ENCODE measurements at regions not wholly inside any gene's neighbourhood (a gene's known extent, or its start where the extent isn't known, plus 50 kb on each side); places are given as distances from the start of the nearest gene placed in this dataset.
"Not testable (repeated sequence)": the region's sequence is repeated elsewhere in the genome, so short reads cannot be mapped to it uniquely, and the experiment has no call there.

DNA sequence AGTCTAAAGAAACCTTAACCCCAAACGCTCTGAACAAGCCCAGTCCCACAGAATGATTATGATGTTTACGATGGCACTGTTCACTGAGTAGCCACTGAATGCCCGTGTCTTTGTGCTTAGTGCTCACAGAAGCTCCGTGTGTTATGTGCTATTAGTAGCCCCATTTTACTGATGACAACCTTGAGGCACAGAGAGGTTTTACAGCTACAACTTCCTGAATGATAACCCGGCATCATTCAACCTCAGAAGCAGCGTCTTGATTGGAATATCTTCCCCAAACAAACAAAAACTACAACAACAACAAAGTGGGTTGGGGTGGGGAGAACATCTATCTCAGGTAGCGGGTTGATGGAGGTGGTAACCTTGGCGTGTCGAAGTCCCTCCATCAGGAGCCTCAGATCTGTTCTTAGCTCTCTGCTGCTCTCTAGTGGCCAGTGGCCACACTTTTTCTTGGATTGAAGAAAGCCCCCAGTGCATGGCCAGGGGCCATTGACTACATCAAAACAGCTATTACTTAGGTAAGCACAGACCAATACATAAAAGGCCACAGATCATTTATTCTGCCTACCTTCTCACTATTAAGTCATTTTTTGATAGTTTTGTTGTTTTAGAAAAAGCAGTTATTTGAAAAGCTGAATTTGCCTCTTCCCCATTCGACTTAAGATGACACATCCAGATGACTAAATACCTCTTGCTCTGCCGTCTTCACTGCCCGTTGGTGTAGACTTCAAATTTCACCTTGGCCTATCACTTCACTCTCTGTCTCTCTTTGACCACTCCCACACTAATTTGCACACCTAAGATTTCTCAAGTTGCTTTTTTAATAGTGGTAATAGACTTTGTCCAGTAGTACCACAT lies 376.9 kb downstream of the GALC start:
- 48 to 51% methylated on average over 12 of the region's 12 CpGs for WGBS, 2 donors
- TF ChIP-seq, protein P1, sequence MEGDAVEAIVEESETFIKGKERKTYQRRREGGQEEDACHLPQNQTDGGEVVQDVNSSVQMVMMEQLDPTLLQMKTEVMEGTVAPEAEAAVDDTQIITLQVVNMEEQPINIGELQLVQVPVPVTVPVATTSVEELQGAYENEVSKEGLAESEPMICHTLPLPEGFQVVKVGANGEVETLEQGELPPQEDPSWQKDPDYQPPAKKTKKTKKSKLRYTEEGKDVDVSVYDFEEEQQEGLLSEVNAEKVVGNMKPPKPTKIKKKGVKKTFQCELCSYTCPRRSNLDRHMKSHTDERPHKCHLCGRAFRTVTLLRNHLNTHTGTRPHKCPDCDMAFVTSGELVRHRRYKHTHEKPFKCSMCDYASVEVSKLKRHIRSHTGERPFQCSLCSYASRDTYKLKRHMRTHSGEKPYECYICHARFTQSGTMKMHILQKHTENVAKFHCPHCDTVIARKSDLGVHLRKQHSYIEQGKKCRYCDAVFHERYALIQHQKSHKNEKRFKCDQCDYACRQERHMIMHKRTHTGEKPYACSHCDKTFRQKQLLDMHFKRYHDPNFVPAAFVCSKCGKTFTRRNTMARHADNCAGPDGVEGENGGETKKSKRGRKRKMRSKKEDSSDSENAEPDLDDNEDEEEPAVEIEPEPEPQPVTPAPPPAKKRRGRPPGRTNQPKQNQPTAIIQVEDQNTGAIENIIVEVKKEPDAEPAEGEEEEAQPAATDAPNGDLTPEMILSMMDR (IDR thresholded peaks at IDR 0.05; ENCODE audit: control extremely low read depth, extremely low read depth) = peak; percentile 2
- ATAC-seq (ENCODE audit: insufficient read depth, low FRiP score) (peak; percentile 69), DNase-seq (peak; percentile 52 to 69 (median 58))
- H3K4me3 ChIP-seq = no peak overlapping the region
- no peaks in the 10 kb centered on the region for H3K36me3 ChIP-seq (ENCODE audit: control insufficient read depth in 4 of 4, insufficient read depth in 4 of 4, low read length in 4 of 4)
- no peak overlapping the region for H3K9ac ChIP-seq (ENCODE audit: insufficient read depth in 1 of 2, low read length in 2 of 2)
- peaks cover 0 to under 1% (median 0%) of the 10 kb centered on the region in 4 donors for H3K9me3 ChIP-seq (ENCODE audit: control insufficient read depth in 4 of 4, insufficient read depth in 3 of 4, low read length in 3 of 4)
- peaks cover 0 to 2% (median 0%) of the 10 kb centered on the region in 3 donors for H3K27me3 ChIP-seq (ENCODE audit: control insufficient read depth in 3 of 3, insufficient read depth in 3 of 3, low read length in 2 of 3)
- no peak overlapping the region for H3K27ac ChIP-seq (ENCODE audit: low read depth in 1 of 2, low read length in 1 of 2)
- H3K4me1 ChIP-seq (ENCODE audit: control insufficient read depth in 5 of 5, insufficient read depth in 5 of 5, low read length in 5 of 5) = no peaks in the 10 kb centered on the region

DNA sequence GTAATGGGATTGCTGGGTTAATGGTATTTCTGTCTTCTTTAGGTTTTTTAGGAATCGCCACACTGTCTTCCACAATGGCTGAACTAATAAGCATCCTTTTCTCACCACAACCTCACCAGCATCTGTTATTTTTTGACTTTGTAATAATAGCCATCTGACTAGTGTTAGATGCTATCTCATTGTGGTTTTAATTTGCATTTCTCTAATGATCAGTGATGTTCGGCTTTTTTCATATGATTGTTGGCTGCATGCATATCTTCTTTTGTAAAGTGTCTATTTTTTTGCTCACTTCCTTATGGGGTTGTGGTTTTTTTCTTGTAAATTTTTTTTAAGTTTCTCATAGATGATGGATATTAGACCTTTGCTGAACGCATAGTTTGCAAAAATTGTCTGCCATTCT lies 377.9 kb downstream of the GALC start:
- no peaks in the 10 kb centered on the region for H3K9me3 ChIP-seq (ENCODE audit: control insufficient read depth in 4 of 4, insufficient read depth in 3 of 4, low read length in 3 of 4)
- peaks cover 0 to 2% (median 0%) of the 10 kb centered on the region in 3 donors for H3K27me3 ChIP-seq (ENCODE audit: control insufficient read depth in 3 of 3, insufficient read depth in 3 of 3, low read length in 2 of 3)
- TF ChIP-seq, protein P1 (IDR thresholded peaks at IDR 0.05; ENCODE audit: control extremely low read depth, extremely low read depth) = no peak
- no peak overlapping the region for H3K9ac ChIP-seq (ENCODE audit: insufficient read depth in 1 of 2, low read length in 2 of 2)
- H3K4me1 ChIP-seq (ENCODE audit: control insufficient read depth in 5 of 5, insufficient read depth in 5 of 5, low read length in 5 of 5) = no peaks in the 10 kb centered on the region
- DNase-seq (no peak), ATAC-seq (ENCODE audit: insufficient read depth, low FRiP score) (no peak)
- no peak overlapping the region for H3K4me3 ChIP-seq
- H3K27ac ChIP-seq (ENCODE audit: low read depth in 1 of 2, low read length in 1 of 2) = no peak overlapping the region
- H3K36me3 ChIP-seq (ENCODE audit: control insufficient read depth in 4 of 4, insufficient read depth in 4 of 4, low read length in 4 of 4) = no peaks in the 10 kb centered on the region
- WGBS, 2 donors = 70 to 76% methylated on average over 3 of the region's 3 CpGs

- no peak overlapping the region for H3K9ac ChIP-seq (ENCODE audit: insufficient read depth in 1 of 2, low read length in 2 of 2)
- H3K4me1 ChIP-seq (ENCODE audit: control insufficient read depth in 5 of 5, insufficient read depth in 5 of 5, low read length in 5 of 5) = no peaks in the 10 kb centered on the region
- H3K27me3 ChIP-seq (ENCODE audit: control insufficient read depth in 3 of 3, insufficient read depth in 3 of 3, low read length in 2 of 3) = peaks cover 0 to 2% (median 0%) of the 10 kb centered on the region in 3 donors
- DNase-seq = no peak
- 68 to 86% methylated on average over 2 of the region's 2 CpGs for WGBS, 2 donors
- ATAC-seq (ENCODE audit: insufficient read depth, low FRiP score) = no peak
- no peaks in the 10 kb centered on the region for H3K36me3 ChIP-seq (ENCODE audit: control insufficient read depth in 4 of 4, insufficient read depth in 4 of 4, low read length in 4 of 4)
- H3K9me3 ChIP-seq (ENCODE audit: control insufficient read depth in 4 of 4, insufficient read depth in 3 of 4, low read length in 3 of 4) = no peaks in the 10 kb centered on the region
- no peak overlapping the region for H3K4me3 ChIP-seq
- TF ChIP-seq, protein P1 (IDR thresholded peaks at IDR 0.05; ENCODE audit: control extremely low read depth, extremely low read depth) = no peak
- no peak overlapping the region for H3K27ac ChIP-seq (ENCODE audit: low read depth in 1 of 2, low read length in 1 of 2)
Observed at GRCh38 chr14:87613881-87614280, 379.1 kb downstream of the GALC start.

DNA sequence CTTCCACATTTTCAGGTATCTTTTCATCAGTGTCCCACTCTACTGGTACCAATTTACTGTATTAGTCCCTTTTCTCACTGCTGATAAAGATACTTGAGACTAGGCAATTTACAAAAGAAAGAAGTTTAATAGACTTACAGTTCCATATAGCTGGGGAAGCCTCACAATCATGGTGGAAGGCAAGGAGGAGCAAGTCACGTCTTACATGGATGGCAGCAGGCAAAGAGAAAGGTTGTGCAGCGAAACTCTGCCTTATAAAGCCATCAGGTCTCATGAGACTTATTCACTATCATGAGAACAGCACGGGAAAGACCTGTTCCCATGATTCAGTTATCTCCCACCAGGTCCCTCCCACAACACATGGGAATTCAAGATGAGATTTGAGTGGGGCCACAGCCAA lies 385.9 kb downstream of the GALC start:
- H3K4me1 ChIP-seq (ENCODE audit: control insufficient read depth in 5 of 5, insufficient read depth in 5 of 5, low read length in 5 of 5); H3K4me3 ChIP-seq; ATAC-seq (ENCODE audit: insufficient read depth, low FRiP score); H3K27ac ChIP-seq (ENCODE audit: low read depth in 1 of 2, low read length in 1 of 2); H3K9ac ChIP-seq (ENCODE audit: insufficient read depth in 1 of 2, low read length in 2 of 2); H3K36me3 ChIP-seq (ENCODE audit: control insufficient read depth in 4 of 4, insufficient read depth in 4 of 4, low read length in 4 of 4); DNase-seq; H3K27me3 ChIP-seq (ENCODE audit: control insufficient read depth in 3 of 3, insufficient read depth in 3 of 3, low read length in 2 of 3); H3K9me3 ChIP-seq (ENCODE audit: control insufficient read depth in 4 of 4, insufficient read depth in 3 of 4, low read length in 3 of 4): not testable (repeated sequence)
- 82% methylated on average over 3 of the region's 3 CpGs for WGBS, 2 donors
